Calu3 (cell line): ENCODE measurements at regions not wholly inside any gene's neighbourhood (a gene's known extent, or its start where the extent isn't known, plus 50 kb on each side); places are given as distances from the start of the nearest gene placed in this dataset.

Experiments used
- BruUV-seq: library from RNA; stranded (reverse); fragments of 400-500 nt; replicated peaks from 2 replicates; lab custom pipeline; 2021; lab: Mats Ljungman, UMichigan
- CTCF ChIA-PET: fragments of 300-600 bp; sonication (Branson Sonifier 250); formaldehyde crosslinking; loops from one replicate; lab custom pipeline; 2022; ENCODE audit warnings: antibody characterized with exemption; lab: Charles Lee
- DNase-seq: peaks from one replicate; pipeline ENCODE4 v3.0.0; 2022
- H3K27ac Mint-ChIP-seq: one replicate; pipeline ENCODE4 v1.8.0; 2022; ENCODE audit warnings: mixed read lengths; ENCODE audit not compliant: unreplicated experiment
- H3K27me3 Mint-ChIP-seq: one replicate; pipeline ENCODE4 v1.8.0; 2022; ENCODE audit warnings: mixed read lengths; ENCODE audit not compliant: unreplicated experiment
- H3K36me3 Mint-ChIP-seq: one replicate; pipeline ENCODE4 v1.8.0; 2022; ENCODE audit warnings: mild to moderate bottlenecking, moderate library complexity, mixed read lengths; ENCODE audit not compliant: insufficient read depth, unreplicated experiment
- H3K4me1 Mint-ChIP-seq: one replicate; pipeline ENCODE4 v1.8.0; 2022; ENCODE audit warnings: mild to moderate bottlenecking, low read depth, mixed read lengths; ENCODE audit not compliant: unreplicated experiment
- H3K4me3 Mint-ChIP-seq: one replicate; pipeline ENCODE4 v1.8.0; 2022; ENCODE audit warnings: mild to moderate bottlenecking, low read depth, moderate library complexity, mixed read lengths; ENCODE audit not compliant: unreplicated experiment
- H3K9me3 Mint-ChIP-seq: one replicate; pipeline ENCODE4 v1.8.0; 2022; ENCODE audit warnings: low read depth, mixed read lengths; ENCODE audit not compliant: unreplicated experiment
- intact Hi-C: fragments of 100-400 bp; cut with micrococcal nuclease; formaldehyde crosslinking; loops from one replicate; pipeline ENCODE4 v1.10.0; 2022; ENCODE audit not compliant: unreplicated experiment
- TF ChIP-seq, protein P1 (sequence below): fragments of 200-600 bp; IDR thresholded peaks from one replicate; pipeline ENCODE4 v1.8.0; 2022; ENCODE audit warnings: antibody characterized with exemption; ENCODE audit not compliant: unreplicated experiment

DNA sequence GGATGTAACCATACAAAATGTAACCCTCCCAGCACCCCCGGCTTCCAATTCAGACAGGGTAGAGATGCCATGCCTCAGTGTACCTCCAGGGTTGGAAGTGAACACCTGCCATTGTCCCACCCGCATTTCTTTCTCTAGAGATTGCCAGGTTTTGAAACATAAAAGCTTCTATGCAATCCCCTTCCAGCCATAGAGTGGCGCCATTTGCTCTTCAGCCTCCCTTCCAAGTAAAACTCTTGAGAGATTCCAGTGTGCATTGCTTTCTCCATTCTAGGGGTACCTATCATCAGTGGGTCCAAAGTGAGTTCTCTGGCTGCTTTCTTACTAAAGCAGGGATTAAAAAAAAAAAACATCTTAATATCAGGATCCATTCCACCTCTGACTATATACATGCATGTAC, 133.1 kb upstream of the RPL38 start:
- TF ChIP-seq, protein P1, sequence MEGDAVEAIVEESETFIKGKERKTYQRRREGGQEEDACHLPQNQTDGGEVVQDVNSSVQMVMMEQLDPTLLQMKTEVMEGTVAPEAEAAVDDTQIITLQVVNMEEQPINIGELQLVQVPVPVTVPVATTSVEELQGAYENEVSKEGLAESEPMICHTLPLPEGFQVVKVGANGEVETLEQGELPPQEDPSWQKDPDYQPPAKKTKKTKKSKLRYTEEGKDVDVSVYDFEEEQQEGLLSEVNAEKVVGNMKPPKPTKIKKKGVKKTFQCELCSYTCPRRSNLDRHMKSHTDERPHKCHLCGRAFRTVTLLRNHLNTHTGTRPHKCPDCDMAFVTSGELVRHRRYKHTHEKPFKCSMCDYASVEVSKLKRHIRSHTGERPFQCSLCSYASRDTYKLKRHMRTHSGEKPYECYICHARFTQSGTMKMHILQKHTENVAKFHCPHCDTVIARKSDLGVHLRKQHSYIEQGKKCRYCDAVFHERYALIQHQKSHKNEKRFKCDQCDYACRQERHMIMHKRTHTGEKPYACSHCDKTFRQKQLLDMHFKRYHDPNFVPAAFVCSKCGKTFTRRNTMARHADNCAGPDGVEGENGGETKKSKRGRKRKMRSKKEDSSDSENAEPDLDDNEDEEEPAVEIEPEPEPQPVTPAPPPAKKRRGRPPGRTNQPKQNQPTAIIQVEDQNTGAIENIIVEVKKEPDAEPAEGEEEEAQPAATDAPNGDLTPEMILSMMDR, result no peak
- Mint-ChIP-seq H3K27me3 (peaks cover 52% of the 10 kb centered on the region), H3K4me1 (no peaks in the 10 kb centered on the region), H3K27ac (no peak overlapping the region), H3K4me3 (no peak overlapping the region), H3K36me3 (no peaks in the 10 kb centered on the region), H3K9me3 (no peaks in the 10 kb centered on the region)
- no peak for DNase-seq
- intact Hi-C loops, result no loop called here
- CTCF ChIA-PET, result no interaction called here
- BruUV-seq, result no TSS peak

DNA sequence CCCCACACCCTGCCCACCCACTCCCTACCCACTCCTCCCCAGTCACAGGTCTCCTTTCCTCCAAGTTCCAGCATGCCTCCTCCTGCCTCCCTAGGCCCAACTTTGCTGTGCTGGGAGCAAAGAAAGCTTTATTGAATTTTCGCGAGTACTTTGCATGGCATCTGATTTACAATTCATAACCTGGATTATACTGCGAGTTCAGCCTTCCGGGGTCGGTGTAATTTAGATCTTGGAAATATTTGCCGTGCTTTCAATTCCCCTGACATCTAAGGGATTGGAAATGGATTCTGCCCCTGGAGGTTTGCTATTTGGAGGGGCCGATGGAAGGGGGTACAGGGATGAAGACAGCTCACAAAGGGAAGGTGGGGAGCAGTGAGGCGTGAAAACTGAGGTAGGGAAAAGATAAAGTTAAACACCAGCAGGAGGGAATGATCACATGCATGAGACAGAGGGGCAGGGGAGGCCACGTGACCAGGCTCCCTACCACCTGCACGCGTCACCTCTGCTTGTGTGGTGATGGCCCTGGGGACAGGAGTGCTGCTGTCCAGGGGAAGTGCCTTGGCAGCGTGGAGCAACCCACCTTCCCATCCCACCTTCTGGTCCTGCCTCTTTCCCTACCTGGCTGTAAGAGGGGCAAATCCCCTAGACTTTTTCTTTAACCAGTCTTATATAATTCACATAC, 132.3 kb upstream of the RPL38 start:
- intact Hi-C loops, result no loop called here
- H3K4me1 Mint-ChIP-seq, result no peaks in the 10 kb centered on the region
- no peaks in the 10 kb centered on the region for H3K9me3 Mint-ChIP-seq
- CTCF ChIA-PET, result interaction anchor here (0.5 kb wide), 1 partner anchor 16 kb away, joined by 3 read pairs; no protein-coding TSS in a partner anchor
- BruUV-seq, result no TSS peak
- H3K4me3 Mint-ChIP-seq, result no peak overlapping the region
- peaks cover 47% of the 10 kb centered on the region for H3K27me3 Mint-ChIP-seq
- no peak for DNase-seq
- H3K27ac Mint-ChIP-seq, result no peak overlapping the region
- no peaks in the 10 kb centered on the region for H3K36me3 Mint-ChIP-seq
- TF ChIP-seq, protein P1, result no peak

DNA sequence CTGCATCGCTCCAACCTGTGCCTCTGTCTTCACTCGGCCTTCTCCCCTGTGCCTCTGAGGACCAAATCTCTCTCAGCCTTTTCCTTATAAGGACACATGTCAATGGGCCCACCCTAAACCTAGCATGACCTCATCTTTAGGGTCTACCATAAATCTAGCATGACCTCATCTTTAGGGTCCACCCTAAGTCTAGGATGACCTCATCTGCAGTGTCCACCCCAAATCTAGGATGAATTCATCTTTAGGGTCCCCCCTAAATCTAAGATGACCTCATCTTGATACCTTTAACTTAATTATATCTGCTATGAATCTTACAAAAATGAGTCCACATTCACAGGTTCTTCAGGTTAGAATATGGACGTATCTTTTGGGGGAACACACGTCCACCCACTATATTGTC, 131.1 kb upstream of the RPL38 start:
- CTCF ChIA-PET, result no interaction called here
- H3K4me3 Mint-ChIP-seq, result no peak overlapping the region
- no peak overlapping the region for H3K27ac Mint-ChIP-seq
- no peaks in the 10 kb centered on the region for H3K9me3 Mint-ChIP-seq
- no TSS peak for BruUV-seq
- no peaks in the 10 kb centered on the region for H3K36me3 Mint-ChIP-seq
- no peaks in the 10 kb centered on the region for H3K4me1 Mint-ChIP-seq
- TF ChIP-seq, protein P1, result no peak
- DNase-seq, result no peak
- peaks cover 35% of the 10 kb centered on the region for H3K27me3 Mint-ChIP-seq
- intact Hi-C loops, result no loop called here

DNA sequence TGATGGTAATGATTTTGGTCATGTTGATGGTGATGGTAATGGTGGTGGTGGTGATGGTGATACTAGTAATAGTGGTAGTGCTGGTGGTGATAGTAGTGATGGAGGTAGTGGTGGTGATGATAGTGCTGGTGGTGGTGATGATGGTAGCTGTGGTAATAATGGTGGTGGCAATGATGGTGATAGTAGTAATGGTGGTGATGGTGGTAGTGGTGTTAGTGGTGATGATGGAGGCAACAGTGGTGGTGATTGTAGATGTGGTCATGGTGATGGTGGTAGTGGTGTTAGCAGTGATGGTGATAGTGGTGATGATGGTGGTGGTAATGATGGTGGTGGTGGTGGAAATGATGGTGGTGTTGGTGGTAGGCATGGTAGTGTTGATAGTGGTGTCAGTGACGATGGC, 127.0 kb upstream of the RPL38 start:
- H3K27me3 Mint-ChIP-seq, result no peaks in the 10 kb centered on the region
- no TSS peak for BruUV-seq
- H3K27ac Mint-ChIP-seq, result no peak overlapping the region
- intact Hi-C loops, result no loop called here
- no peaks in the 10 kb centered on the region for H3K4me1 Mint-ChIP-seq
- DNase-seq, result no peak
- TF ChIP-seq, protein P1, result no peak
- no peaks in the 10 kb centered on the region for H3K36me3 Mint-ChIP-seq
- CTCF ChIA-PET, result no interaction called here
- no peak overlapping the region for H3K4me3 Mint-ChIP-seq
- H3K9me3 Mint-ChIP-seq, result no peaks in the 10 kb centered on the region
